ENCODE measurements at regions not wholly inside any gene's neighbourhood (a gene's known extent, or its start where the extent isn't known, plus 50 kb on each side); places are given as distances from the start of the nearest gene placed in this dataset.

DNA sequence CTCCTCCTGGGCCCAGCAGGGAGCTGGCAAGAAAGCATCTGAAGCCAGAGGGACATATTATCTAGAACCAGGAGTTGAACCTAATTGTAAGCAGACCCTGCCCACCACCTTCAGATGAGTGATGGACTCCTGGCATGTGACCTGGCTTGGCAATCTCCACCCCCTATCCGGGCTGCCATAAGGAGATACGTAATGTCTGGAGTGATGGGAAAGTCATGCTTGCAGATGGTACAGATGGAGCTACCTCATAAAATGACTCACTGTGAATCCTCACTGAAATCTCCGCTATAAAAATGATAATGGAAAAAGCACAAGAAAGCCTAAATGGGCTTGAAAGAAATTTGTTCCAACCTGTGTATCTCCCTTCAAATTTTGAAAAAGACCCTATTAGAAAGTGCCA is 157.5 kb downstream of the DMRT2 start:
- TF ChIP-seq EZH2 (IDR thresholded peaks at IDR 0.05) (no peak), FOXP2 (optimal IDR thresholded peaks at IDR 0.05; ENCODE audit: control extremely low read depth, extremely low read length, insufficient read depth) (no peak), POLR2AphosphoS5 (IDR thresholded peaks at IDR 0.05; ENCODE audit: borderline replicate concordance, low read depth, low read length) (no peak)
- Histone ChIP-seq H3K36me3 (ENCODE audit: insufficient read depth, low read length) (no peaks in the 10 kb centered on the region), H3K4me3 (no peak overlapping the region), H3K9me3 (ENCODE audit: low read depth, low read length) (no peaks in the 10 kb centered on the region), H3K27ac (no peak overlapping the region), H3K9ac (ENCODE audit: insufficient read length) (no peak overlapping the region)
- DNase-seq (ENCODE audit: low read depth, low spot score) = no peak

DNA sequence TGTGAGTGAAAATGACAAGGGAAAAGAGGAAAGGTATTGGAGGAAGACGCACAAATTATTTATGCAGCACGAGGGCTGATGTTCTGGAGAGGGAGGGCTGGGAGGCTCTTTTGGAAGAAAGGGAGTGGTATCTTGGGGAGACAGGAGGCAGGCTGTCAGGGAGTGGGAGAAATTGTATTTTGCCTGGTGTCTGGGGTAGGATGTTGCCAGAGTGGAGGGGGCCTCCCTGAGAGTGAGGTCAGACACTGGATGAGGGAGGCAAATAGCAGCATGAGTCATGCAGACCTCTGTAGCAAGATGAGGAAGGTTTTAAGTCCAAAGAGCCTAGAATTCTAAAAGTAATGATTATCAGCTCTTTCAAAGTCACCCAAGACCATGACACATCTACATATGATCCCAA is 158.0 kb downstream of the DMRT2 start:
- H3K9ac ChIP-seq (ENCODE audit: insufficient read length) = no peak overlapping the region
- no peaks in the 10 kb centered on the region for H3K36me3 ChIP-seq (ENCODE audit: insufficient read depth, low read length)
- H3K27ac ChIP-seq = no peak overlapping the region
- H3K4me3 ChIP-seq = no peak overlapping the region
- no peaks in the 10 kb centered on the region for H3K9me3 ChIP-seq (ENCODE audit: low read depth, low read length)
- no peak for DNase-seq (ENCODE audit: low read depth, low spot score)
- TF ChIP-seq POLR2AphosphoS5 (IDR thresholded peaks at IDR 0.05; ENCODE audit: borderline replicate concordance, low read depth, low read length) = no peak
- TF ChIP-seq EZH2 (IDR thresholded peaks at IDR 0.05) = no peak
- no peak for TF ChIP-seq FOXP2 (optimal IDR thresholded peaks at IDR 0.05; ENCODE audit: control extremely low read depth, extremely low read length, insufficient read depth)

GRCh38 chr9:1210954-1211353 is 160.8 kb downstream of the DMRT2 start:
- no peaks in the 10 kb centered on the region for H3K36me3 ChIP-seq (ENCODE audit: insufficient read depth, low read length)
- H3K27ac ChIP-seq = no peak overlapping the region
- no peaks in the 10 kb centered on the region for H3K9me3 ChIP-seq (ENCODE audit: low read depth, low read length)
- H3K9ac ChIP-seq (ENCODE audit: insufficient read length) = no peak overlapping the region
- no peak overlapping the region for H3K4me3 ChIP-seq
- TF ChIP-seq POLR2AphosphoS5 (IDR thresholded peaks at IDR 0.05; ENCODE audit: borderline replicate concordance, low read depth, low read length) = no peak
- TF ChIP-seq FOXP2 (optimal IDR thresholded peaks at IDR 0.05; ENCODE audit: control extremely low read depth, extremely low read length, insufficient read depth) = no peak
- no peak for TF ChIP-seq EZH2 (IDR thresholded peaks at IDR 0.05)
- DNase-seq (ENCODE audit: low read depth, low spot score) = no peak

DNA sequence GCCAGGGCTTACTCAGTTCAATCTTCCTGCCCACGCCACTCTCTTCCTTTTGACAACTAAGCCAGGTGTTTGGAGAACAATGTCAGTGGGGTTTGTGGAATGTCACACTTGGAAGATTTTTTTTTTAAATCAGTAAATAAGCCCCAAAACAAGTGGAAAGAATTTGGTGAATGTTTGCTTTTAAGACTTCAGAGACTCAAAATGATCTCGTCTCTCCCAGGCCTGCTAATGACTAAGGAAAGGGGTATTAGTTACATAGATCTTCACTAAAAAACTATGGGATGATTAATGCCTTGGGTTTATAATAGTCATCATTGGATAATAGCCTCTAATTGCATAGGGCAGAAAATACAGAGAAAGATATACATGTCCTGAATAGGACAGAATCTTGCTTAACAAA is 166.4 kb downstream of the DMRT2 start:
- Histone ChIP-seq H3K27ac (no peak overlapping the region), H3K9me3 (ENCODE audit: low read depth, low read length) (no peaks in the 10 kb centered on the region), H3K9ac (ENCODE audit: insufficient read length) (no peak overlapping the region), H3K4me3 (no peak overlapping the region), H3K36me3 (ENCODE audit: insufficient read depth, low read length) (no peaks in the 10 kb centered on the region)
- TF ChIP-seq POLR2AphosphoS5 (IDR thresholded peaks at IDR 0.05; ENCODE audit: borderline replicate concordance, low read depth, low read length) (no peak), EZH2 (IDR thresholded peaks at IDR 0.05) (no peak), FOXP2 (optimal IDR thresholded peaks at IDR 0.05; ENCODE audit: control extremely low read depth, extremely low read length, insufficient read depth) (no peak)
- no peak for DNase-seq (ENCODE audit: low read depth, low spot score)

DNA sequence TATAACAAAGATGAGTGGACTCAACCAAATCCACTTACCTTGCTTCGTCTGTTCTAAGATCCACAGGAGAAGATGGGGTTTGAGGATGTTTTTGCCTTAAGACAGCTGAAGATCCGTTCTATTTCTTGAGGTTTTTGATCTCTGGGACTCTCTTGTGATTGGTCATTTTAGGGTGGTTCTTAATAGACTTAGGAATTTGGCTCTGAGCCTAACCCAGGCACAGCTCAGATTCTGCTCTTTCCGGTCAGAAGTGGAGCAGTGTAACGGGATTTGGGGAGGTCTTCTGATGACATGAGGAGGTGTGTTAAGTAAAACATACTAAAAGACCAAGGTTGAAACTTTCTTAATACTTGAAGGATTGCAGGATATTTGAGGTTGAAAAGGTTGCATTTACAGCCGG is 166.9 kb downstream of the DMRT2 start:
- no peaks in the 10 kb centered on the region for H3K36me3 ChIP-seq (ENCODE audit: insufficient read depth, low read length)
- no peak overlapping the region for H3K9ac ChIP-seq (ENCODE audit: insufficient read length)
- H3K27ac ChIP-seq = no peak overlapping the region
- no peaks in the 10 kb centered on the region for H3K9me3 ChIP-seq (ENCODE audit: low read depth, low read length)
- H3K4me3 ChIP-seq = no peak overlapping the region
- DNase-seq (ENCODE audit: low read depth, low spot score) = no peak
- TF ChIP-seq POLR2AphosphoS5 (IDR thresholded peaks at IDR 0.05; ENCODE audit: borderline replicate concordance, low read depth, low read length) (no peak), FOXP2 (optimal IDR thresholded peaks at IDR 0.05; ENCODE audit: control extremely low read depth, extremely low read length, insufficient read depth) (no peak), EZH2 (IDR thresholded peaks at IDR 0.05) (no peak)

GRCh38 chr9:1219284-1219683 is 169.1 kb downstream of the DMRT2 start:
- no peaks in the 10 kb centered on the region for H3K36me3 ChIP-seq (ENCODE audit: insufficient read depth, low read length)
- no peak overlapping the region for H3K9ac ChIP-seq (ENCODE audit: insufficient read length)
- no peak overlapping the region for H3K27ac ChIP-seq
- no peaks in the 10 kb centered on the region for H3K9me3 ChIP-seq (ENCODE audit: low read depth, low read length)
- TF ChIP-seq EZH2 (IDR thresholded peaks at IDR 0.05) (no peak), POLR2AphosphoS5 (IDR thresholded peaks at IDR 0.05; ENCODE audit: borderline replicate concordance, low read depth, low read length) (no peak), FOXP2 (optimal IDR thresholded peaks at IDR 0.05; ENCODE audit: control extremely low read depth, extremely low read length, insufficient read depth) (no peak)
- no peak overlapping the region for H3K4me3 ChIP-seq
- DNase-seq (ENCODE audit: low read depth, low spot score) = no peak

- no peaks in the 10 kb centered on the region for H3K36me3 ChIP-seq (ENCODE audit: insufficient read depth, low read length)
- H3K27ac ChIP-seq = no peak overlapping the region
- H3K9ac ChIP-seq (ENCODE audit: insufficient read length) = no peak overlapping the region
- no peaks in the 10 kb centered on the region for H3K9me3 ChIP-seq (ENCODE audit: low read depth, low read length)
- no peak overlapping the region for H3K4me3 ChIP-seq
- TF ChIP-seq POLR2AphosphoS5 (IDR thresholded peaks at IDR 0.05; ENCODE audit: borderline replicate concordance, low read depth, low read length) = no peak
- TF ChIP-seq EZH2 (IDR thresholded peaks at IDR 0.05) = no peak
- no peak for TF ChIP-seq FOXP2 (optimal IDR thresholded peaks at IDR 0.05; ENCODE audit: control extremely low read depth, extremely low read length, insufficient read depth)
- no peak for DNase-seq (ENCODE audit: low read depth, low spot score)
These were observed 171.1 kb downstream of the DMRT2 start for GRCh38 chr9:1221298-1221697.

- no peak for DNase-seq (ENCODE audit: low read depth, low spot score)
- H3K36me3 ChIP-seq (ENCODE audit: insufficient read depth, low read length) = no peaks in the 10 kb centered on the region
- TF ChIP-seq EZH2 (IDR thresholded peaks at IDR 0.05) = no peak
- TF ChIP-seq FOXP2 (optimal IDR thresholded peaks at IDR 0.05; ENCODE audit: control extremely low read depth, extremely low read length, insufficient read depth) = no peak
- no peak for TF ChIP-seq POLR2AphosphoS5 (IDR thresholded peaks at IDR 0.05; ENCODE audit: borderline replicate concordance, low read depth, low read length)
- H3K27ac ChIP-seq = no peak overlapping the region
- H3K9me3 ChIP-seq (ENCODE audit: low read depth, low read length) = no peaks in the 10 kb centered on the region
- no peak overlapping the region for H3K9ac ChIP-seq (ENCODE audit: insufficient read length)
- no peak overlapping the region for H3K4me3 ChIP-seq
These were observed 172.4 kb downstream of the DMRT2 start for GRCh38 chr9:1222511-1222910.
